ENCODE measurements at regions not wholly inside any gene's neighbourhood (a gene's known extent, or its start where the extent isn't known, plus 50 kb on each side); places are given as distances from the start of the nearest gene placed in this dataset.

- no peak for TF ChIP-seq POLR2A (IDR thresholded peaks at IDR 0.05; ENCODE audit: low read depth, low read length)
- TF ChIP-seq POLR2AphosphoS5 (IDR thresholded peaks at IDR 0.05; ENCODE audit: low read depth, low read length) = no peak
- no peak for TF ChIP-seq TAF1 (IDR thresholded peaks at IDR 0.05; ENCODE audit: low read depth, low read length)
- no peak for TF ChIP-seq PAX5 (IDR thresholded peaks at IDR 0.05; ENCODE audit: insufficient read depth, low read length, severe bottlenecking)
- no peak for TF ChIP-seq POU2F2 (IDR thresholded peaks at IDR 0.05; ENCODE audit: low read depth, low read length)
These were observed 838.7 kb downstream of the RNF144A start for GRCh38 chr2:7755879-7756278.

All from GM12891 (cell line).